ENCODE measurements at regions not wholly inside any gene's neighbourhood (a gene's known extent, or its start where the extent isn't known, plus 50 kb on each side); places are given as distances from the start of the nearest gene placed in this dataset.

GRCh38 chr5:58378613-58379390 lies 81.1 kb downstream of the PLK2 start:
- Histone ChIP-seq H3K4me1 (ENCODE audit: control insufficient read depth, insufficient read depth, low read length) (no peaks in the 10 kb centered on the region), H3K9me3 (ENCODE audit: control insufficient read depth, insufficient read depth, low read depth, low read length) (peaks cover 42% of the 10 kb centered on the region), H3K36me3 (ENCODE audit: control insufficient read depth, insufficient read depth, low read length) (no peaks in the 10 kb centered on the region), H3K27ac (ENCODE audit: low read depth, low read length) (no peak overlapping the region), H3K4me3 (ENCODE audit: low read depth, low read length) (no peak overlapping the region), H3K9ac (ENCODE audit: low read length) (no peak overlapping the region), H3K27me3 (ENCODE audit: control insufficient read depth, insufficient read depth, low read length) (no peaks in the 10 kb centered on the region)

- Histone ChIP-seq H3K4me1 (ENCODE audit: control insufficient read depth, insufficient read depth, low read length) (no peaks in the 10 kb centered on the region), H3K4me3 (ENCODE audit: low read depth, low read length) (no peak overlapping the region), H3K36me3 (ENCODE audit: control insufficient read depth, insufficient read depth, low read length) (no peaks in the 10 kb centered on the region), H3K27me3 (ENCODE audit: control insufficient read depth, insufficient read depth, low read length) (no peaks in the 10 kb centered on the region), H3K27ac (ENCODE audit: low read depth, low read length) (no peak overlapping the region), H3K9ac (ENCODE audit: low read length) (no peak overlapping the region), H3K9me3 (ENCODE audit: control insufficient read depth, insufficient read depth, low read depth, low read length) (no peaks in the 10 kb centered on the region)
Observed at GRCh38 chr5:58370606-58371005, 89.3 kb downstream of the PLK2 start.

GRCh38 chr5:58369513-58370190 lies 90.2 kb downstream of the PLK2 start:
- no peak overlapping the region for H3K27ac ChIP-seq (ENCODE audit: low read depth, low read length)
- no peaks in the 10 kb centered on the region for H3K4me1 ChIP-seq (ENCODE audit: control insufficient read depth, insufficient read depth, low read length)
- no peak overlapping the region for H3K4me3 ChIP-seq (ENCODE audit: low read depth, low read length)
- H3K27me3 ChIP-seq (ENCODE audit: control insufficient read depth, insufficient read depth, low read length): no peaks in the 10 kb centered on the region
- H3K9ac ChIP-seq (ENCODE audit: low read length): no peak overlapping the region
- no peaks in the 10 kb centered on the region for H3K9me3 ChIP-seq (ENCODE audit: control insufficient read depth, insufficient read depth, low read depth, low read length)
- H3K36me3 ChIP-seq (ENCODE audit: control insufficient read depth, insufficient read depth, low read length): no peaks in the 10 kb centered on the region

- Histone ChIP-seq H3K4me1 (ENCODE audit: control insufficient read depth, insufficient read depth, low read length) (no peaks in the 10 kb centered on the region), H3K9ac (ENCODE audit: low read length) (no peak overlapping the region), H3K27me3 (ENCODE audit: control insufficient read depth, insufficient read depth, low read length) (no peaks in the 10 kb centered on the region), H3K36me3 (ENCODE audit: control insufficient read depth, insufficient read depth, low read length) (no peaks in the 10 kb centered on the region), H3K4me3 (ENCODE audit: low read depth, low read length) (no peak overlapping the region), H3K9me3 (ENCODE audit: control insufficient read depth, insufficient read depth, low read depth, low read length) (no peaks in the 10 kb centered on the region), H3K27ac (ENCODE audit: low read depth, low read length) (no peak overlapping the region)
Observed at GRCh38 chr5:58366461-58366860, 93.4 kb downstream of the PLK2 start.

- no peak overlapping the region for H3K9ac ChIP-seq (ENCODE audit: low read length)
- no peak overlapping the region for H3K4me3 ChIP-seq (ENCODE audit: low read depth, low read length)
- H3K27me3 ChIP-seq (ENCODE audit: control insufficient read depth, insufficient read depth, low read length): no peaks in the 10 kb centered on the region
- H3K4me1 ChIP-seq (ENCODE audit: control insufficient read depth, insufficient read depth, low read length): peaks cover 4% of the 10 kb centered on the region
- no peaks in the 10 kb centered on the region for H3K36me3 ChIP-seq (ENCODE audit: control insufficient read depth, insufficient read depth, low read length)
- no peaks in the 10 kb centered on the region for H3K9me3 ChIP-seq (ENCODE audit: control insufficient read depth, insufficient read depth, low read depth, low read length)
- H3K27ac ChIP-seq (ENCODE audit: low read depth, low read length): no peak overlapping the region
Observed at GRCh38 chr5:58365791-58366190, 94.1 kb downstream of the PLK2 start.

- H3K27ac ChIP-seq (ENCODE audit: low read depth, low read length): no peak overlapping the region
- H3K9ac ChIP-seq (ENCODE audit: low read length): no peak overlapping the region
- H3K4me1 ChIP-seq (ENCODE audit: control insufficient read depth, insufficient read depth, low read length): peaks cover 8% of the 10 kb centered on the region
- H3K27me3 ChIP-seq (ENCODE audit: control insufficient read depth, insufficient read depth, low read length): no peaks in the 10 kb centered on the region
- no peaks in the 10 kb centered on the region for H3K36me3 ChIP-seq (ENCODE audit: control insufficient read depth, insufficient read depth, low read length)
- no peaks in the 10 kb centered on the region for H3K9me3 ChIP-seq (ENCODE audit: control insufficient read depth, insufficient read depth, low read depth, low read length)
- no peak overlapping the region for H3K4me3 ChIP-seq (ENCODE audit: low read depth, low read length)
Observed at GRCh38 chr5:58363461-58364249, 96.2 kb downstream of the PLK2 start.

- H3K9ac ChIP-seq (ENCODE audit: low read length): no peak overlapping the region
- no peak overlapping the region for H3K4me3 ChIP-seq (ENCODE audit: low read depth, low read length)
- H3K27ac ChIP-seq (ENCODE audit: low read depth, low read length): no peak overlapping the region
- H3K36me3 ChIP-seq (ENCODE audit: control insufficient read depth, insufficient read depth, low read length): no peaks in the 10 kb centered on the region
- H3K4me1 ChIP-seq (ENCODE audit: control insufficient read depth, insufficient read depth, low read length): peaks cover 8% of the 10 kb centered on the region
- no peaks in the 10 kb centered on the region for H3K27me3 ChIP-seq (ENCODE audit: control insufficient read depth, insufficient read depth, low read length)
- no peaks in the 10 kb centered on the region for H3K9me3 ChIP-seq (ENCODE audit: control insufficient read depth, insufficient read depth, low read depth, low read length)
Observed at GRCh38 chr5:58362135-58362534, 97.8 kb downstream of the PLK2 start.

GRCh38 chr5:58360794-58361193 lies 99.1 kb downstream of the PLK2 start:
- Histone ChIP-seq H3K36me3 (ENCODE audit: control insufficient read depth, insufficient read depth, low read length) (no peaks in the 10 kb centered on the region), H3K9ac (ENCODE audit: low read length) (no peak overlapping the region), H3K9me3 (ENCODE audit: control insufficient read depth, insufficient read depth, low read depth, low read length) (no peaks in the 10 kb centered on the region), H3K4me3 (ENCODE audit: low read depth, low read length) (no peak overlapping the region), H3K27me3 (ENCODE audit: control insufficient read depth, insufficient read depth, low read length) (no peaks in the 10 kb centered on the region), H3K4me1 (ENCODE audit: control insufficient read depth, insufficient read depth, low read length) (peaks cover 8% of the 10 kb centered on the region), H3K27ac (ENCODE audit: low read depth, low read length) (no peak overlapping the region)

- Histone ChIP-seq H3K4me3 (ENCODE audit: low read depth, low read length) (no peak overlapping the region), H3K9me3 (ENCODE audit: control insufficient read depth, insufficient read depth, low read depth, low read length) (no peaks in the 10 kb centered on the region), H3K27me3 (ENCODE audit: control insufficient read depth, insufficient read depth, low read length) (no peaks in the 10 kb centered on the region), H3K27ac (ENCODE audit: low read depth, low read length) (no peak overlapping the region), H3K9ac (ENCODE audit: low read length) (no peak overlapping the region), H3K4me1 (ENCODE audit: control insufficient read depth, insufficient read depth, low read length) (peaks cover 8% of the 10 kb centered on the region), H3K36me3 (ENCODE audit: control insufficient read depth, insufficient read depth, low read length) (no peaks in the 10 kb centered on the region)
Observed at GRCh38 chr5:58359981-58360380, 99.9 kb downstream of the PLK2 start.

GRCh38 chr5:58358501-58359178 lies 101.2 kb downstream of the PLK2 start:
- Histone ChIP-seq H3K27me3 (ENCODE audit: control insufficient read depth, insufficient read depth, low read length) (no peaks in the 10 kb centered on the region), H3K4me3 (ENCODE audit: low read depth, low read length) (no peak overlapping the region), H3K36me3 (ENCODE audit: control insufficient read depth, insufficient read depth, low read length) (no peaks in the 10 kb centered on the region), H3K9ac (ENCODE audit: low read length) (no peak overlapping the region), H3K27ac (ENCODE audit: low read depth, low read length) (no peak overlapping the region), H3K9me3 (ENCODE audit: control insufficient read depth, insufficient read depth, low read depth, low read length) (no peaks in the 10 kb centered on the region), H3K4me1 (ENCODE audit: control insufficient read depth, insufficient read depth, low read length) (peaks cover 8% of the 10 kb centered on the region)
